ENCODE measurements at regions not wholly inside any gene's neighbourhood (a gene's known extent, or its start where the extent isn't known, plus 50 kb on each side); places are given as distances from the start of the nearest gene placed in this dataset.

DNA sequence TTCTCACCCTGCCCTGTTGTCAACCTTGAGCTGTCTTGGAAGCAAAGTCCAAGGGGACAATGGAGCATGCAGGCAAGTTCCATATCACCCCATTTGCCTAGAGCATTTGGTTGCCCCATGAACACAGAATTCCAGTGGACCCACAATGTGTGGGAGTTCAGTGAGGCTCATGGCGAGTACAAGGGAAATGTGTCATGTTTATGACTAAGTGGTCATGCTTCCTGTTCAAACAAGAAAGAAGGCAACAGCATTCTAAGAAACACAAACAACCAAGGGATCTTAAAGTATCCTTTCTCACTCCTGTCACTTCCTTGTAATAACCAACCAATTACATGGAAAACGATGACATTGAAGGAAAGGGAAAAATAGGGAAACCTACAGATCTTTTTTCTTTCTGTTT is 513.0 kb downstream of the INHBA start:
- no peaks in the 10 kb centered on the region for H3K9me3 Mint-ChIP-seq (ENCODE audit: unreplicated experiment)
- no peaks in the 10 kb centered on the region for H3K36me3 Mint-ChIP-seq (ENCODE audit: low read depth, unreplicated experiment)
- H3K27ac Mint-ChIP-seq (ENCODE audit: unreplicated experiment), result no peak overlapping the region
- peaks cover 2% of the 10 kb centered on the region for H3K27me3 Mint-ChIP-seq (ENCODE audit: unreplicated experiment)
- no peak overlapping the region for H3K4me3 Mint-ChIP-seq (ENCODE audit: unreplicated experiment)
- H3K4me1 Mint-ChIP-seq (ENCODE audit: unreplicated experiment), result peaks cover 17% of the 10 kb centered on the region
- TF ChIP-seq, protein P1, sequence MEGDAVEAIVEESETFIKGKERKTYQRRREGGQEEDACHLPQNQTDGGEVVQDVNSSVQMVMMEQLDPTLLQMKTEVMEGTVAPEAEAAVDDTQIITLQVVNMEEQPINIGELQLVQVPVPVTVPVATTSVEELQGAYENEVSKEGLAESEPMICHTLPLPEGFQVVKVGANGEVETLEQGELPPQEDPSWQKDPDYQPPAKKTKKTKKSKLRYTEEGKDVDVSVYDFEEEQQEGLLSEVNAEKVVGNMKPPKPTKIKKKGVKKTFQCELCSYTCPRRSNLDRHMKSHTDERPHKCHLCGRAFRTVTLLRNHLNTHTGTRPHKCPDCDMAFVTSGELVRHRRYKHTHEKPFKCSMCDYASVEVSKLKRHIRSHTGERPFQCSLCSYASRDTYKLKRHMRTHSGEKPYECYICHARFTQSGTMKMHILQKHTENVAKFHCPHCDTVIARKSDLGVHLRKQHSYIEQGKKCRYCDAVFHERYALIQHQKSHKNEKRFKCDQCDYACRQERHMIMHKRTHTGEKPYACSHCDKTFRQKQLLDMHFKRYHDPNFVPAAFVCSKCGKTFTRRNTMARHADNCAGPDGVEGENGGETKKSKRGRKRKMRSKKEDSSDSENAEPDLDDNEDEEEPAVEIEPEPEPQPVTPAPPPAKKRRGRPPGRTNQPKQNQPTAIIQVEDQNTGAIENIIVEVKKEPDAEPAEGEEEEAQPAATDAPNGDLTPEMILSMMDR (IDR thresholded peaks at IDR 0.05; ENCODE audit: unreplicated experiment), result no peak
- no peak for DNase-seq (ENCODE audit: low spot score)

DNA sequence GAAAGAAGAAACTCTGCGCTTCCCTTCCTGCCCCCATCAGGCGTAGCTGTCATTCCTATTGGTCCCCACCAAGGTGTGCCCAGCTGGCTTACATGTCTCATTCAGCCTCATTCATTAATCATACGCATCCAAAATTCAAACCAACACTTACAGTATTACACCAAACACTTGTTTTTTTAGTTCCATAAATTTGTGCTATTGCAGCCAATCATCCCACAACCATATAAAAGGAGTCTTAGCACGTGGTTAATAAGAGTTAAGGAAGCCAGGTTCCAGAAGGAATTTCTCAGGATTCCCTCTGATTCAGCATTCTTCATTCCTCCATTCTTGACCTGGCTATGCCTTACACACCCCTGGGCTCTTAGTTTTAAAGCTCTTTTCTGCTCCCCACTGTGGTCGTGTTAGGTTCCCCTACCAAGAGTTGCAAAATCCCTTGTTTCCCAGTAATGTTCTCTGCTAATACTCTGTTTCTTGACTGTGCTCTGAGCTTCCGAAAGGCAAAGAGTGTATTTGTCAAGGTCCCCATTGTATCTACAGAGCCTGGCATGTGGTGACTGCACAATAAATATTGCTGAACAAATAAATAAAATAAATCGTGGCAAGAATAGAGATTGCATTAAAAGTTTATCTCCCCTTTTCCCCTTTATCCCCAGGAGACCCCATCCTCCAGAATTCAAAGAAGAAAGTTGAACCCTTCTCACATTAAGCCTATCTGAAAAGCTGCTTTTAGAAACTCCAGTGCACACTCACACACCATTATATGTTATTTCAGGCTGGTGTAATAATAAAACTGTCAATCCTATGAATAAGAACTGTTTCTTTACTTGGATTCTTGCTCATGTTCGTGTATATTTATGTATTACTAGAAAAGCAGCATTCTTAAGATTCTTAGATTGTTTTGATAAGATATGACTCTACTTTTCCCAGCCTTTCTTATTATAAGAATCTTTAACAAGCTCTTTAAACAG is 514.4 kb downstream of the INHBA start:
- Mint-ChIP-seq H3K4me3 (ENCODE audit: unreplicated experiment) (no peak overlapping the region), H3K27ac (ENCODE audit: unreplicated experiment) (no peak overlapping the region), H3K9me3 (ENCODE audit: unreplicated experiment) (no peaks in the 10 kb centered on the region), H3K4me1 (ENCODE audit: unreplicated experiment) (peaks cover 17% of the 10 kb centered on the region), H3K27me3 (ENCODE audit: unreplicated experiment) (peaks cover 2% of the 10 kb centered on the region), H3K36me3 (ENCODE audit: low read depth, unreplicated experiment) (no peaks in the 10 kb centered on the region)
- TF ChIP-seq, protein P1 (IDR thresholded peaks at IDR 0.05; ENCODE audit: unreplicated experiment), result no peak
- DNase-seq (ENCODE audit: low spot score), result no peak

DNA sequence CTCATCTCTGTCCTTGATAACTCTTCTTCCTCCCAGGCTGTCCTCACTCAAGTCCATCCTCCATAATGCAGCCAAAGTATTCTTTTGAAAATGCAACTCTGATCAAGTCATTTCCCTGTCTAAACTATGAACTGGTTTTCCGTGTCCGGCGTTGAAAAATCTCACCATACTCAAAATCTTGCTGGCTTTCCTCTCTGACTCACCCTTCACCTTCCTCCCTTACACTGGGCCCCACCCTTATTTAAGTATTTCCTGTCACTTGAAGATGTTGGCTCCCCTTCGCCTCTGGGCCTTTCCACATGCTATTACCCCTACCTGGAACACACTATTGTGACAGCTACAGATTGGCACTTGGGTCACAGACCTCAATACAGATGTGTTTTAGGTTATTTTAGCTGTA is 515.6 kb downstream of the INHBA start:
- Mint-ChIP-seq H3K36me3 (ENCODE audit: low read depth, unreplicated experiment) (no peaks in the 10 kb centered on the region), H3K27ac (ENCODE audit: unreplicated experiment) (no peak overlapping the region), H3K9me3 (ENCODE audit: unreplicated experiment) (no peaks in the 10 kb centered on the region), H3K27me3 (ENCODE audit: unreplicated experiment) (peaks cover 4% of the 10 kb centered on the region), H3K4me1 (ENCODE audit: unreplicated experiment) (peaks cover 17% of the 10 kb centered on the region), H3K4me3 (ENCODE audit: unreplicated experiment) (no peak overlapping the region)
- TF ChIP-seq, protein P1 (IDR thresholded peaks at IDR 0.05; ENCODE audit: unreplicated experiment), result no peak
- DNase-seq (ENCODE audit: low spot score), result no peak

DNA sequence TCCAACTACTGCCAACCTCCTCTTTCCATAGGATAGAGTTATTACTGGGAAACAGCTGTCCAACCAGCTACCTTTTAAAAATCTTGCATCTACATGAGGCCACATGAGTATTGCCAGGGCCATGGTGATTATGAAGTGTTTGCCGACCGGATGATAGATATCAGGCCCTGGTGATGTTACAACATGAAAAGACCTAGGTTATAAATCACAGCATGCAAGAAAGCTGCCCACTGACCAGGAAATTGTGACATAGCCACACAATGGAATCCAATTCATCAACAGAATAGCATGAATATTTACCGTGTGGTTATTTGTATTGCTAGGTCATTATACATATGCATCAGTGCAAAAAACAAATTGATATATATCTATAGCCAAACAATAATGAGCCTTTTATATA is 517.0 kb downstream of the INHBA start:
- Mint-ChIP-seq H3K4me3 (ENCODE audit: unreplicated experiment) (no peak overlapping the region), H3K27ac (ENCODE audit: unreplicated experiment) (no peak overlapping the region), H3K9me3 (ENCODE audit: unreplicated experiment) (no peaks in the 10 kb centered on the region), H3K36me3 (ENCODE audit: low read depth, unreplicated experiment) (no peaks in the 10 kb centered on the region), H3K27me3 (ENCODE audit: unreplicated experiment) (peaks cover 4% of the 10 kb centered on the region), H3K4me1 (ENCODE audit: unreplicated experiment) (peaks cover 9% of the 10 kb centered on the region)
- DNase-seq (ENCODE audit: low spot score), result no peak
- TF ChIP-seq, protein P1 (IDR thresholded peaks at IDR 0.05; ENCODE audit: unreplicated experiment), result no peak

DNA sequence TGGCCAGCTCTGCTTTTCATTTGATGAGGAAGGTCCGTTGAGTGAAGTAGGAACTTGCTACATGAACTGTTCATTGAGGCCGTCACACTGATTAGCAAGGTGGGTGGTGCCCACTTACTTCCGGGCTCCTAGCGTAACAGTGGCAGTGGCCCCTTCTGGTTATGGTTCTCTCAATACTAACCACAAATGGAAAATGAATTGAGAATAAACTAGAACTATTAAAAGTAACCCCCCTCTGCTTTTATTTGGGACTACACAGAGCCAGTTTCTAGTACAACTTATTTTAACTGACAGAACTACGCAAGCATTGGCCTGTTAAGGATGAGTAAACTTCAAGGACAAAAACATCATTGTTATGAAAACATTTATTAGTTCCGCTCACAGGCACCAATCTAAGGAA is 519.1 kb downstream of the INHBA start:
- H3K27ac Mint-ChIP-seq (ENCODE audit: unreplicated experiment), result no peak overlapping the region
- no peak for DNase-seq (ENCODE audit: low spot score)
- H3K4me1 Mint-ChIP-seq (ENCODE audit: unreplicated experiment), result peaks cover 7% of the 10 kb centered on the region
- H3K9me3 Mint-ChIP-seq (ENCODE audit: unreplicated experiment), result no peaks in the 10 kb centered on the region
- TF ChIP-seq, protein P1 (IDR thresholded peaks at IDR 0.05; ENCODE audit: unreplicated experiment), result no peak
- H3K27me3 Mint-ChIP-seq (ENCODE audit: unreplicated experiment), result peaks cover 4% of the 10 kb centered on the region
- no peaks in the 10 kb centered on the region for H3K36me3 Mint-ChIP-seq (ENCODE audit: low read depth, unreplicated experiment)
- no peak overlapping the region for H3K4me3 Mint-ChIP-seq (ENCODE audit: unreplicated experiment)
